ENCODE measurements at regions not wholly inside any gene's neighbourhood (a gene's known extent, or its start where the extent isn't known, plus 50 kb on each side); places are given as distances from the start of the nearest gene placed in this dataset.

DNA sequence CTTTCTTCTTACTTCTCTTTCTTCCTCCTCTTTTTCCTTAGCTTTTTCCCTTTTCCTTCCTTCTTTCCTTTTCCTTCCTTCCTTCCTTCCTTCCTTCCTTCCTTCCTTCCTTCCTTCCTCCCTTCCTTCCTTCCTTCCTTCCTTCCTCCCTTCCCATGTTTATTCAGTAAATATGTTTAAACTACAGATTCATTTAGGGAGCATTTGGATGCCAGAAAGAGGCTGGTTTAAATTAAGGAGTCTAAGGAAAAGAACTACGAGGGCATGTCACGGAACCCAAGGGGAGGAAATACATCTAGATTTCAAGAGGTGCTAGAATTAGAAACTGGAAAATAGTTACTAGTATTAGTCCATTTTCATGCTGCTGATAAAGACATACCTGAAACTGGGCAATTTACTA lies 320.0 kb upstream of the ARRDC3 start:
- no peak for TF ChIP-seq CTCF (IDR thresholded peaks at IDR 0.05; ENCODE audit: partially characterized antibody, unreplicated experiment)
- Mint-ChIP-seq H3K9me3 (ENCODE audit: unreplicated experiment) (peaks cover 4% of the 10 kb centered on the region), H3K4me1 (ENCODE audit: low read depth, unreplicated experiment) (no peaks in the 10 kb centered on the region), H3K36me3 (ENCODE audit: unreplicated experiment) (peaks cover 6% of the 10 kb centered on the region), H3K27ac (ENCODE audit: unreplicated experiment) (no peak overlapping the region), H3K27me3 (ENCODE audit: unreplicated experiment) (no peaks in the 10 kb centered on the region), H3K4me3 (ENCODE audit: unreplicated experiment) (no peak overlapping the region)
- DNase-seq: no peak

DNA sequence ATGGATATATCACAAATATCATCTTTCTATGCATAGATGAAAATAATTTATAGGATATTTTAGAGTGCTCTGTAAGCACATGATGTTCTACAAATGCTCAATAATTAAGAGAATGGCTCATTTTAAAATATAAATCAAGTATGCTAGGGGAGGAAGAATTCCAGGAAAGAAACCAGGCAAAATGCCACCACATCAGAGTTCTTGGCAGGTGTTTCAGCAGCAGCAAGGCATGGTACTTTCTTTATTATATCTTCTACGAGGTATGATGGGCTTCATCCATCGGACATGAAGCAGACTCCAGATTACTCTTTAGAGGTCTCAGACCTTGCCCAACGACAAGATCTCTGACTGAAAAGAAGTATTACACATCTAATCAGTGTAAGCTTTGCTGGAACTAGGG lies 316.3 kb upstream of the ARRDC3 start:
- Mint-ChIP-seq H3K27ac (ENCODE audit: unreplicated experiment) (no peak overlapping the region), H3K4me1 (ENCODE audit: low read depth, unreplicated experiment) (no peaks in the 10 kb centered on the region), H3K27me3 (ENCODE audit: unreplicated experiment) (no peaks in the 10 kb centered on the region), H3K9me3 (ENCODE audit: unreplicated experiment) (peaks cover 1% of the 10 kb centered on the region), H3K36me3 (ENCODE audit: unreplicated experiment) (peaks cover 6% of the 10 kb centered on the region), H3K4me3 (ENCODE audit: unreplicated experiment) (no peak overlapping the region)
- no peak for TF ChIP-seq CTCF (IDR thresholded peaks at IDR 0.05; ENCODE audit: partially characterized antibody, unreplicated experiment)
- no peak for DNase-seq

- Mint-ChIP-seq H3K27ac (ENCODE audit: unreplicated experiment) (no peak overlapping the region), H3K9me3 (ENCODE audit: unreplicated experiment) (peaks cover 5% of the 10 kb centered on the region), H3K27me3 (ENCODE audit: unreplicated experiment) (peaks cover 7% of the 10 kb centered on the region), H3K4me1 (ENCODE audit: low read depth, unreplicated experiment) (no peaks in the 10 kb centered on the region), H3K4me3 (ENCODE audit: unreplicated experiment) (no peak overlapping the region), H3K36me3 (ENCODE audit: unreplicated experiment) (no peaks in the 10 kb centered on the region)
- no peak for TF ChIP-seq CTCF (IDR thresholded peaks at IDR 0.05; ENCODE audit: partially characterized antibody, unreplicated experiment)
- no peak for DNase-seq
These were observed 308.5 kb upstream of the ARRDC3 start for GRCh38 chr5:91691592-91691991.

DNA sequence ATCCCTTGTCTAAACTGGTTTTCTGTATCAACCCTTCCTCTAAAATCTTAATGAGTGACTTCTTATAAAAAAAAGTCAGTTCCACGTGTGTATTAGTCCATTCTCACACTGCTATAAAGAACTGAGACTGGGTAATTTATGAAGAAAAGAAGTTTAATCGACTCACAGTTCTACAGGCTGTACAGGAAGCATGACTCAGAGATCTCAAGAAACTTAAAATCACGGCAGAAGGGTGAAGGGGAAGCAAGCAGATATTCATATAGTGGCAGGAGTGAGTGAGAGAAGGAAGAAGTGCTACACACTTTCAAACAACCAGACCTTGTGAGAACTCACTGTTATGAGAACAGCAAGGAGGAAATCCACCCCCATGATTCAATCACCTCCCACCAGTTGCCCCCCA lies 307.8 kb upstream of the ARRDC3 start:
- peaks cover 7% of the 10 kb centered on the region for H3K27me3 Mint-ChIP-seq (ENCODE audit: unreplicated experiment)
- no peaks in the 10 kb centered on the region for H3K36me3 Mint-ChIP-seq (ENCODE audit: unreplicated experiment)
- H3K27ac Mint-ChIP-seq (ENCODE audit: unreplicated experiment): no peak overlapping the region
- H3K4me3 Mint-ChIP-seq (ENCODE audit: unreplicated experiment): no peak overlapping the region
- DNase-seq: no peak
- TF ChIP-seq CTCF (IDR thresholded peaks at IDR 0.05; ENCODE audit: partially characterized antibody, unreplicated experiment): no peak
- no peaks in the 10 kb centered on the region for H3K4me1 Mint-ChIP-seq (ENCODE audit: low read depth, unreplicated experiment)
- H3K9me3 Mint-ChIP-seq (ENCODE audit: unreplicated experiment): peaks cover 5% of the 10 kb centered on the region

GRCh38 chr5:91687430-91687829 lies 304.3 kb upstream of the ARRDC3 start:
- H3K9me3 Mint-ChIP-seq (ENCODE audit: unreplicated experiment): peaks cover 5% of the 10 kb centered on the region
- H3K27ac Mint-ChIP-seq (ENCODE audit: unreplicated experiment): no peak overlapping the region
- no peaks in the 10 kb centered on the region for H3K36me3 Mint-ChIP-seq (ENCODE audit: unreplicated experiment)
- no peak for DNase-seq
- no peak overlapping the region for H3K4me3 Mint-ChIP-seq (ENCODE audit: unreplicated experiment)
- no peak for TF ChIP-seq CTCF (IDR thresholded peaks at IDR 0.05; ENCODE audit: partially characterized antibody, unreplicated experiment)
- peaks cover 7% of the 10 kb centered on the region for H3K27me3 Mint-ChIP-seq (ENCODE audit: unreplicated experiment)
- H3K4me1 Mint-ChIP-seq (ENCODE audit: low read depth, unreplicated experiment): no peaks in the 10 kb centered on the region

All from glutamatergic neuron (in vitro differentiated cells).